ENCODE measurements at regions not wholly inside any gene's neighbourhood (a gene's known extent, or its start where the extent isn't known, plus 50 kb on each side); places are given as distances from the start of the nearest gene placed in this dataset.

DNA sequence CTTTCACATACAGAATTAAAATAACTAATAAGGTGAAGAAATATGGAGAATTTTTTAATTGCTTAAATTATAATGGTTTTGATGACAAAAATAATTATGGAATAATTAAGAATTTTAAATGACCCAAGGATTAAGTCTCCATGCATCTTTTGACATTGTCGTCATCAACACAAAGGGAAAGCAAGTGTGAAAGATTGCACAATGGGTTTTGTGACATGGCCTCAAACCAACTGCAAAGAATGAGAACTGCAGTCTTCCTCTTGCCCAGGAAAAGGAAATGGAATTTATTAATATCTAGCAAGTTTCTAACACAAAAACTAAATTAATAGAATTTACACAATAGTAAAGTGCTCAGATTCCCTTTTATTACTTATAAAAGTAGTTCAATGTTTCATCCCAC lies 329.1 kb upstream of the PKDCC start:
- 67 to 76% methylated on average over 1 of the region's 1 CpG for WGBS, 2 donors (ENCODE audit: low coverage in 1 of 2)
- TF ChIP-seq POLR2AphosphoS5 (IDR thresholded peaks at IDR 0.05) (no peak), POLR2A (IDR thresholded peaks at IDR 0.05) (no peak), EP300 (IDR thresholded peaks at IDR 0.05) (no peak)
- TF ChIP-seq, protein P1, sequence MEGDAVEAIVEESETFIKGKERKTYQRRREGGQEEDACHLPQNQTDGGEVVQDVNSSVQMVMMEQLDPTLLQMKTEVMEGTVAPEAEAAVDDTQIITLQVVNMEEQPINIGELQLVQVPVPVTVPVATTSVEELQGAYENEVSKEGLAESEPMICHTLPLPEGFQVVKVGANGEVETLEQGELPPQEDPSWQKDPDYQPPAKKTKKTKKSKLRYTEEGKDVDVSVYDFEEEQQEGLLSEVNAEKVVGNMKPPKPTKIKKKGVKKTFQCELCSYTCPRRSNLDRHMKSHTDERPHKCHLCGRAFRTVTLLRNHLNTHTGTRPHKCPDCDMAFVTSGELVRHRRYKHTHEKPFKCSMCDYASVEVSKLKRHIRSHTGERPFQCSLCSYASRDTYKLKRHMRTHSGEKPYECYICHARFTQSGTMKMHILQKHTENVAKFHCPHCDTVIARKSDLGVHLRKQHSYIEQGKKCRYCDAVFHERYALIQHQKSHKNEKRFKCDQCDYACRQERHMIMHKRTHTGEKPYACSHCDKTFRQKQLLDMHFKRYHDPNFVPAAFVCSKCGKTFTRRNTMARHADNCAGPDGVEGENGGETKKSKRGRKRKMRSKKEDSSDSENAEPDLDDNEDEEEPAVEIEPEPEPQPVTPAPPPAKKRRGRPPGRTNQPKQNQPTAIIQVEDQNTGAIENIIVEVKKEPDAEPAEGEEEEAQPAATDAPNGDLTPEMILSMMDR (IDR thresholded peaks at IDR 0.05): no peak
- no peak for ATAC-seq
- H3K27me3 ChIP-seq: no peaks in the 10 kb centered on the region
- H3K4me3 ChIP-seq: no peak overlapping the region
- no peaks in the 10 kb centered on the region for H3K36me3 ChIP-seq
- no peak overlapping the region for H3K27ac ChIP-seq
- H3K4me1 ChIP-seq: peaks cover 0 to 5% (median 3%) of the 10 kb centered on the region in 3 donors
- no peaks in the 10 kb centered on the region for H3K9me3 ChIP-seq

- Histone ChIP-seq H3K27me3 (no peaks in the 10 kb centered on the region), H3K36me3 (no peaks in the 10 kb centered on the region), H3K4me1 (peaks cover 0 to 5% (median 3%) of the 10 kb centered on the region in 3 donors), H3K4me3 (no peak overlapping the region), H3K9me3 (no peaks in the 10 kb centered on the region), H3K27ac (no peak overlapping the region)
- ATAC-seq: no peak
- 87 to 98% methylated on average over 3 to 6 of the region's 6 CpGs for WGBS, 2 donors (ENCODE audit: low coverage in 1 of 2)
- TF ChIP-seq, protein P1 (IDR thresholded peaks at IDR 0.05): no peak
Observed at GRCh38 chr2:41719756-41720155, 328.1 kb upstream of the PKDCC start.

- H3K36me3 ChIP-seq: no peaks in the 10 kb centered on the region
- peak overlapping the region in 1 of 2 donors; percentile 5 for H3K4me3 ChIP-seq
- no peaks in the 10 kb centered on the region for H3K27me3 ChIP-seq
- ATAC-seq: no peak
- H3K4me1 ChIP-seq: peaks cover 0 to 5% (median 3%) of the 10 kb centered on the region in 3 donors
- H3K9me3 ChIP-seq: no peaks in the 10 kb centered on the region
- WGBS, 2 donors (ENCODE audit: low coverage in 1 of 2): 37 to 52% methylated on average over 6 of the region's 6 CpGs
- TF ChIP-seq POLR2A (IDR thresholded peaks at IDR 0.05) (no peak), EP300 (IDR thresholded peaks at IDR 0.05) (no peak), POLR2AphosphoS5 (IDR thresholded peaks at IDR 0.05) (no peak)
- TF ChIP-seq, protein P1 (IDR thresholded peaks at IDR 0.05): no peak
- peak overlapping the region in 1 of 4 donors; percentile 11 for H3K27ac ChIP-seq
Observed at GRCh38 chr2:41720331-41721251, 327.2 kb upstream of the PKDCC start.

DNA sequence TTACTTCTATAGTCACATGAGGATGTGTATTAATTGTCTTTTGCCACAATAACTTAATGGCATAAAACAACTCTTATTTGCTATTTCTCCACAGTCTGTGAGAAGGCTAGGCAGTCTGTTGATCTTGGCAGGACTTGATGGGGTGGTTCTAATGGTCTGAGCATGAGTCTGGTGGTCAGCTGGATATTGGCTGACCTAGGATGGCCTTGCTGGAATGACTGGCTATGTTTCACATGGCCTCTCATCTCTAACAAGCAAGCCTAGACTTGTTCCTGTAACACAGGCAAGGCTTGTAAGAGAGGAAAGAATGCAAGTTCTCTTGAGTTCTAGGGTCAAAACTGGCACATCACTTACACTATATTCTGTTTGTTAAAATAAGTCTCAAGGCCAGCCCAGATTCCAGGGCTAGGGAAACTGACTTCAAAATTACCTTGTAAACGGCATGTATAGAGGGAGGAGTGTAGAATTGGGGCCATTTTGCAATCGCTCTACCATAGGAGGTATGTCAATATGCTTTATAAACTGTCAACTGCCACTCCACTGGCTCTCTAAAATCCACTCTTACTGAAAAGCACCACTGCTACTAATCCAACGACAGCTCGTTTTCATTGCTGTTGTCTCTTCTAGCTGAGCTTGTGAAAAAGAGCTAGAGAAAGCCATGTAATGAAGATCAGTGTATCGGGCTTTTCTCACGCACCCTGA lies 325.0 kb upstream of the PKDCC start:
- H3K27ac ChIP-seq: peak overlapping the region in 1 of 4 donors; percentile 14
- TF ChIP-seq POLR2AphosphoS5 (IDR thresholded peaks at IDR 0.05) (no peak), EP300 (IDR thresholded peaks at IDR 0.05) (no peak), POLR2A (IDR thresholded peaks at IDR 0.05) (no peak)
- TF ChIP-seq, protein P1 (IDR thresholded peaks at IDR 0.05): no peak
- peaks cover 0 to 5% (median 3%) of the 10 kb centered on the region in 3 donors for H3K4me1 ChIP-seq
- ATAC-seq: peak; percentile 51
- H3K9me3 ChIP-seq: no peaks in the 10 kb centered on the region
- H3K4me3 ChIP-seq: no peak overlapping the region
- no peaks in the 10 kb centered on the region for H3K36me3 ChIP-seq
- 83 to 94% methylated on average over 5 to 6 of the region's 6 CpGs for WGBS, 2 donors (ENCODE audit: low coverage in 1 of 2)
- no peaks in the 10 kb centered on the region for H3K27me3 ChIP-seq
